Lower leg skin (tissue), 3 donors: ENCODE measurements at regions not wholly inside any gene's neighbourhood (a gene's known extent, or its start where the extent isn't known, plus 50 kb on each side); places are given as distances from the start of the nearest gene placed in this dataset.

Experiments
- CTCF ChIP-seq, 3 donors: fragments of 450-650 bp; IDR thresholded peaks; one replicate each; pipeline ENCODE4 v1.5.1; 2016; ENCODE audit warnings: antibody characterized with exemption in 3 of 3, mild to moderate bottlenecking in 3 of 3, moderate library complexity in 2 of 3
- POLR2A ChIP-seq, 2 donors: fragments of 450-650 bp; IDR thresholded peaks; one replicate each; pipeline ENCODE4 v1.6.1; 2016 to 2017; ENCODE audit warnings: antibody characterized with exemption in 2 of 2, mild to moderate bottlenecking in 1 of 2, moderate library complexity in 1 of 2

GRCh38 chr4:13236485-13236884 is 247.7 kb downstream of the RAB28 start:
- TF ChIP-seq CTCF (IDR thresholded peaks at IDR 0.05) (no peak), POLR2A (IDR thresholded peaks at IDR 0.05) (no peak)
